GM12891 (cell line): ENCODE measurements at regions not wholly inside any gene's neighbourhood (a gene's known extent, or its start where the extent isn't known, plus 50 kb on each side); places are given as distances from the start of the nearest gene placed in this dataset.
"Not testable (repeated sequence)": the region's sequence is repeated elsewhere in the genome, so short reads cannot be mapped to it uniquely, and the experiment has no call there.

Experiments
- DNase-seq: peaks from one replicate; pipeline ENCODE4 v3.0.0; 2011; ENCODE audit warnings: low spot score; ENCODE audit not compliant: insufficient read length
- FAIRE-seq: peaks from 2 replicates; lab custom pipeline; 2011; peaks lifted over from hg19 to GRCh38; lab: Jason Lieb, UNC
- PAX5 ChIP-seq: IDR thresholded peaks from 2 replicates; pipeline ENCODE4 v1.6.1; 2011; ENCODE audit warnings: low read length, moderate library complexity, mild to moderate bottlenecking; ENCODE audit not compliant: insufficient read depth, severe bottlenecking
- POLR2A ChIP-seq: IDR thresholded peaks from 2 replicates; pipeline ENCODE4 v1.6.1; 2011; ENCODE audit warnings: low read depth, low read length, control low read depth
- POLR2AphosphoS5 ChIP-seq: IDR thresholded peaks from 2 replicates; pipeline ENCODE4 v1.6.1; 2011; ENCODE audit warnings: low read depth, low read length, control low read depth
- POU2F2 ChIP-seq: IDR thresholded peaks from 2 replicates; pipeline ENCODE4 v1.6.1; 2011; ENCODE audit warnings: low read depth, mild to moderate bottlenecking, control low read depth, low read length, moderate library complexity
- SPI1 ChIP-seq: IDR thresholded peaks from 2 replicates; pipeline ENCODE4 v1.6.1; 2011; ENCODE audit warnings: low read depth, low read length, control low read depth
- TAF1 ChIP-seq: IDR thresholded peaks from 2 replicates; pipeline ENCODE4 v1.6.1; 2011; ENCODE audit warnings: low read depth, low read length, control low read depth

- TF ChIP-seq TAF1 (no peak), SPI1 (no peak), POLR2AphosphoS5 (no peak), POU2F2 (no peak), POLR2A (no peak), PAX5 (no peak)
- no peak for FAIRE-seq
- DNase-seq: no peak
Observed at GRCh38 chr13:82196087-82196486, 1686.2 kb downstream of the SLITRK1 start.

GRCh38 chr13:82187227-82187626, 1695.0 kb downstream of the SLITRK1 start:
- DNase-seq (no peak), FAIRE-seq (no peak)
- no peak for TF ChIP-seq POU2F2
- no peak for TF ChIP-seq SPI1
- no peak for TF ChIP-seq TAF1
- TF ChIP-seq POLR2AphosphoS5: no peak
- no peak for TF ChIP-seq PAX5
- no peak for TF ChIP-seq POLR2A

GRCh38 chr13:82176751-82177150, 1705.5 kb downstream of the SLITRK1 start:
- DNase-seq: no peak
- no peak for FAIRE-seq
- TF ChIP-seq POLR2A: no peak
- TF ChIP-seq POU2F2: no peak
- TF ChIP-seq SPI1: no peak
- TF ChIP-seq TAF1: no peak
- no peak for TF ChIP-seq PAX5

DNA sequence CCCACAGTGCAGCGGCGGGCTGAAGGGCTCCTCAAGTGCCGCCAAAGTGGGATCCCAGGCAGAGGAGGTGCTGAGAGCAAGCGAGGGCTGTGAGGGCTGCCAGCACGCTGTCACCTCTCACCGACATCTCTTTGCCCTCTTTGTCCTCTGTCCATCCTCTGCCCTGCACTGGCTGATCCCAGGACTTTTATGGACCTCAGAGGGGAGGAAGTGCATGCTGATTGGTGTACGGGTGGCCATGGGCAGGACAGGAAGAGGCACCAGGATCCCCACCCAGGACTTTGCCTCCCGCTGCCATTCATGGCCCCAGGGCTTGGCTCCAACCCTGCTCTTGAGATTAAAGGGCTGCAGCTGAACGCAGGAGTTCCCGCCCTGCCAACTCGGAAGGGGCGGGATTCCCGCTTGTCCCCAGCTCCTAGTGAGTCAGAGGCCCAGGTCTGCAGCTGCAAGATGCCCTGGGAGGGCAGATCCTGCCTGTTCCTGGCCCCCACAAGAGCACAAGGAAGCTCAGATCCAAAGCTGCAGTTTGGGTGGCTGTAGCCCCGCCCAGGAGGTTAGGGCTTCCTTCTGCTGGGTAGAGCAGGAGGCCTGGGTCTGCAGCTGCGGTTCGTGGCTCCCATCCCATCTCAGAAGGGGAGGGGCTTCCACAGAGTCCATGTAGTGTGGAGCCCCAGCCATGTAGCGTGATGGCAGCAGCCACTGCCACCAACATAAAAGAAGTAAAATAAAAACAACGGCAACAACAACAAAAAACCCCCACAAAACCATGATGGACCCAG, 1716.7 kb downstream of the SLITRK1 start:
- FAIRE-seq (no peak), DNase-seq (no peak)
- TF ChIP-seq POLR2A (no peak), POU2F2 (no peak), TAF1 (no peak), PAX5 (no peak), SPI1 (no peak), POLR2AphosphoS5 (no peak)

DNA sequence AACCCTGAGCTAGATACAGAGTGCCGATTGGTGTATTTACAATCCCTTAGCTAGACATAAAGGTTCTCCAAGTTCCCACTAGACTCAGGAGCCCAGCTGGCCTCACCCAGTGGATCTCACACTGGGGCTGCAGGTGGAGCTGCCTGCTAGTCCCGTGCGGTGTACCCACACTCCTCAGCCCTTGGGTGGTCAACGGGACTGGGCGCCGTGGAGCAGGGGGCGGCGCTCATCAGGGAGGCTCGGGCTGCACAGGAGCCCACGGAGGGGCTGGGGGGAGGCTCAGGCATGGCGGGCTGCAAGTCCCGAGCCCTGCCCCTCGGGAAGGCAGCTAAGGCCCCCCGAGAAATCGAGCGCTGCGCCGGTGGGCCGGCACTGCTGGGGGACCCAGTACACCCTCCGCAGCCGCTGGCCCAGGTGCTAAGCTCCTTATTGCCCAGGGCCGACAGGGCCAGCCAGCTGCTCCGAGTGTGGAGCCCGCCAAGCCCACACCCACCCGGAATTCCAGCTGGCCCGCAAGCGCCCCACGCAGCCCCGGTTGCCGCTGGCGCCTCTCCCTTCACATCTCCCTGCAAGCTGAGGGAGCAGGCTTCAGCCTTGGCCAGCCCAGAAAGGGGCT, 1717.4 kb downstream of the SLITRK1 start:
- not testable (repeated sequence) for DNase-seq, FAIRE-seq

DNA sequence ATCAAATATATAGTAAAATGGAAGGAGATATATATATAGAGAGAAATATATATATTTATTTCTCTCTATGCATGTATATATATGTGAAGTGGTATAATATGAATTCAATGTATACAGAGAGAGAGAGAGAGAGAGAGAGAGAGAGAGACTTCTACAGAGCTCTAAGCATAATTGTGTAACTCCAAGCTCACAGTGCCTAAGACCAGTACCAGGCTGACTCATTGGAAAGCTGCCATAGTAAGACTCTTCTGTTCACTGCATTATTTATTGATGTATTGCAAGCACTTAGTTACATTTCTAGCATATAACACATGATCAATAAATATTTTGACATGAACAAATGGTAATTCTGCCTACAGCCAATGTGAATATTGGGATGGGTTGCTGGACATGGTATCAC, 1734.7 kb downstream of the SLITRK1 start:
- TF ChIP-seq PAX5 (no peak), SPI1 (no peak), POLR2A (no peak), TAF1 (no peak), POU2F2 (no peak), POLR2AphosphoS5 (no peak)
- DNase-seq (no peak), FAIRE-seq (no peak)

GRCh38 chr13:82136880-82137279, 1745.4 kb downstream of the SLITRK1 start:
- DNase-seq (no peak), FAIRE-seq (no peak)
- TF ChIP-seq PAX5: no peak
- TF ChIP-seq POLR2AphosphoS5: no peak
- no peak for TF ChIP-seq SPI1
- no peak for TF ChIP-seq POLR2A
- no peak for TF ChIP-seq POU2F2

DNA sequence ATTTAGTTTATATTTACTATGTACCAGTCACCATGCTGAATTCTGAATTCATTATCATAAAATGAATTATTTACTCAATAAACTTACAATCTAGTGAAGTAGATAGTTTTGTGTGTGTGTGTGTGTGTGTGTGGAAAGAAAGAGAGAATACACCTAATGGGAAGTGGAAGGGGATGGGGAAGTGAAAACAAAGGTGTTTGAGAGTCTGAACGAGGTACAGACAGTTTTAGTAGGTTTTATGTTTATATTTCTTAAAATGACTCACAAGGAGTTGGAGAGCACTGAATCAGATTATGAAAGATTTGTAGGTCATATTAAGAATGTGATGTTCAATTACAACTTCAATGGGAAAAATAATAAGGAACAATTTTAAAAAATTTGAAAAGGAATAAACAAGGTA, 1753.0 kb downstream of the SLITRK1 start:
- DNase-seq (no peak), FAIRE-seq (no peak)
- TF ChIP-seq POLR2A (no peak), SPI1 (peak; percentile 79)

DNA sequence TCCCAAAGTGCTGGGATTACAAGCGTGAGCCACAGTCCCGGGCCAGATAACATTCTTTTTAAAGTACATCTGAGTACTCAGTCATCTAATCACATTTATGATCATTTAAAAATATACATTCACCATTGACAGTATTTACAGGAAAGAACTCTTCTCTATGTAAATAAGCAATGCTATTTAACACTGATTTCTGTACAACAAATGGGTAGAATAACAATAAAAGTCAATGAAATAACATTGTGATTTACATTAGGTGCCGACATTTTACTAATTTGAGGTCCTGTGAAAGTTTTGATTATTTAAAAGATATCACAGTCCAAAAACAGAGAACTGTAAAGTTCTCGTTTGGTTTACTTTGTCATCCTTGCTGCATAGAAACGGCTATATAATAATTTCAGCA, 1763.7 kb downstream of the SLITRK1 start:
- FAIRE-seq (no peak), DNase-seq (no peak)
- TF ChIP-seq POLR2AphosphoS5: no peak
- no peak for TF ChIP-seq TAF1
- TF ChIP-seq SPI1: no peak
- no peak for TF ChIP-seq POLR2A

GRCh38 chr13:82116422-82116989, 1765.8 kb downstream of the SLITRK1 start:
- FAIRE-seq (no peak), DNase-seq (no peak)
- TF ChIP-seq POLR2A (no peak), SPI1 (no peak), POLR2AphosphoS5 (no peak), POU2F2 (no peak), PAX5 (no peak), TAF1 (no peak)
